ENCODE measurements at regions not wholly inside any gene's neighbourhood (a gene's known extent, or its start where the extent isn't known, plus 50 kb on each side); places are given as distances from the start of the nearest gene placed in this dataset.

DNA sequence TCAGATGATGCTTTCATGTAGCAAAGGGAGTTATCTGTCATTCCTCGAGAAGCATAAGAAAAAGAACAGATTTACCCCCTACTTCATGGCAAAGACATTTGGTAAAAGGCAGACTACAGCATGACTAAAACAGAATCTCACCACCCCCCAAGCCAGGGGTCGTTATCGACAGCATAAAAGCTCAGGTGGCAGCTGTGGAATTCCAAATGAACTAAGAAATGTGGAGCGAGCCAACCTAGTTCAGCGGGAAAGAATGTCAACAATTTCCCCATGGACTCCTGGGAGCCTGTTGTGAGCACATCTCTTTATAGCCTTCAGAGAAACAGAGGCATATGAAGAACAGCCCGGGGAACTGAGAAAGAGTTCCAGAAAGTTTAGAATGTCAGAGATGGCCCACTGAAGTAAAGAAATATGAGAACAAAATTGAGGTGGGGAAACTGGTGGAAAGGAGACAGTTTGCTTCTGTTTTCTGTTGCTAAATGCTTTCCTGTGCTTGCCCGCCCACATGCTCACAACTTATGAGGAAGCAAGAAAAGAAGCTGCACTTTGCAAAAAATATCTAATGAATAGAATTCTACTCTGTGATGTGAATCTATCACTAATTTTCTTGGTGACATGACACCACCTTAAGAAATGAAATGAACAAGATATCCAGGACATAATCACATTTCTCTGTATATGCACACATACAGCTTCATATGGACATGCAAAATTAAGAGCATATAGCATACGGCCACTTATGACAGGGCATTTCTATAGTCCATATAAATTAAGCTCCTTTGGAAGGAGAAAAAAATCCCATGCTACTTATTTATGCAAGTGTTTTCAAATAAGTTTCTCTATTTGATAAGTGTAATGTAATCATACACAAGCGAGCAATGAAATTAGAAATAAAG, 135.3 kb upstream of the MID1 start:
- no peak for DNase-seq (ENCODE audit: extremely low spot score)
- Histone ChIP-seq H3K27ac (ENCODE audit: low read depth) (no peak overlapping the region), H3K36me3 (ENCODE audit: insufficient read depth) (no peaks in the 10 kb centered on the region), H3K4me1 (ENCODE audit: insufficient read depth) (no peaks in the 10 kb centered on the region), H3K4me3 (ENCODE audit: low read depth, low read length) (no peak overlapping the region)
- WGBS, result 30% methylated on average over 9 of the region's 9 CpGs

DNA sequence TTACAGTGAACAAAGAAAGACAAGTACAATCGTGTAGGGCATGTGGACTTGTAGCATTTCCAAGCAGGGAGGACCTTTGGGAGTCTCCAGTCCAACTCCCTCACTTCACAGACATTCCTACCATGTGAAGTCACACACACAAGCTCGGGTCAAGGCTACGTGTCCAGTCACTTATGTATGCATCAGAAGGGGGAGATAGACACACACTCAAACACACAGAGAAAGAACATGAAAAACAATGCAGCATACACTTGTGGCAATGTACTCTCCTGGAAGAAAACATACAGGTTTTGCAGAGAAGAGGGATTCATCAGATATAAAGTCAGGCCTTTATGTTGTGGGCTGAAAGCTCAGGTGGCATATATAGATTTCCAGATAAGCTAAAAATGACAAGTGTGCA, 136.1 kb upstream of the MID1 start:
- no peak overlapping the region for H3K4me3 ChIP-seq (ENCODE audit: low read depth, low read length)
- H3K36me3 ChIP-seq (ENCODE audit: insufficient read depth), result no peaks in the 10 kb centered on the region
- no peaks in the 10 kb centered on the region for H3K4me1 ChIP-seq (ENCODE audit: insufficient read depth)
- WGBS, result 7% methylated on average over 3 of the region's 3 CpGs
- DNase-seq (ENCODE audit: extremely low spot score), result peak; percentile 47
- H3K27ac ChIP-seq (ENCODE audit: low read depth), result no peak overlapping the region

DNA sequence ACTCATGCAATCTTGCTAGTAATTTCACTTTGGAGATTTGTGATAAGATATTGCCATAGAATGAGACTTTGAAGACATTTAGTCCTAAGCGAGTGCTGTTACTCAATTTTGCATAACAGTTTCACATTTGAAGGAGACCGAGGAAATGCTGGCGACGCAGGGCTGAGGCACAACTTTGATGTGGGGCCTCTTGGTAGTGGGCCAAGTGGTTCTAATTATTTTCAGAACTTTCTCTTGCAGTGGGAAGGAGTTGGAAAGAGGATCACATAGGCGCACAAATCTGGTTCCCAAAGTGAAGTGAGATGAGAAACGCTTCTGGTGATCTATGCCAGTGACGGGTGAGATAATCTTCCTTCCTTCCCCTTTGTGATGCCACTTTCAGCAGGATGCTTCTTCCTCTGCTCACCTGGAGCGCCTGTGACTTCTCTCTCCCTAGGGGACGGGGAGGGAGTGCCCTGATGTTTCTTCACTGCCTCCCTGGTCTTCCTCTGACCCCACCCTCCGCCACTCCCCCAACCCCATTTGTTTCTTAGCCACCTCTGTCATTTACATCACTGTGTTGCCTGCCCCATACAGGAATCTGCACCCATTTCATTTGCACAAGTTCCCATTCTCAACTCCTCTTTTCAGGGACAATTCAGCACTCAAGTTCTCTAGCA, 138.9 kb upstream of the MID1 start:
- Histone ChIP-seq H3K4me1 (ENCODE audit: insufficient read depth) (no peaks in the 10 kb centered on the region), H3K36me3 (ENCODE audit: insufficient read depth) (no peaks in the 10 kb centered on the region), H3K4me3 (ENCODE audit: low read depth, low read length) (no peak overlapping the region), H3K27ac (ENCODE audit: low read depth) (no peak overlapping the region)
- 58% methylated on average over 10 of the region's 10 CpGs for WGBS
- no peak for DNase-seq (ENCODE audit: extremely low spot score)

- Histone ChIP-seq H3K4me3 (ENCODE audit: low read depth, low read length) (no peak overlapping the region), H3K27ac (ENCODE audit: low read depth) (no peak overlapping the region), H3K36me3 (ENCODE audit: insufficient read depth) (no peaks in the 10 kb centered on the region), H3K4me1 (ENCODE audit: insufficient read depth) (no peaks in the 10 kb centered on the region)
- no peak for DNase-seq (ENCODE audit: extremely low spot score)
- WGBS, result 98% methylated on average over 1 of the region's 1 CpG
Observed at GRCh38 chrX:10761447-10761846, 141.1 kb upstream of the MID1 start.

- Histone ChIP-seq H3K4me3 (ENCODE audit: low read depth, low read length) (no peak overlapping the region), H3K4me1 (ENCODE audit: insufficient read depth) (no peaks in the 10 kb centered on the region), H3K27ac (ENCODE audit: low read depth) (no peak overlapping the region), H3K36me3 (ENCODE audit: insufficient read depth) (no peaks in the 10 kb centered on the region)
- DNase-seq (ENCODE audit: extremely low spot score), result no peak
- WGBS, result 32% methylated on average over 3 of the region's 3 CpGs
Observed at GRCh38 chrX:10769195-10769594, 148.8 kb upstream of the MID1 start.

- no peaks in the 10 kb centered on the region for H3K36me3 ChIP-seq (ENCODE audit: insufficient read depth)
- H3K4me3 ChIP-seq (ENCODE audit: low read depth, low read length), result no peak overlapping the region
- H3K27ac ChIP-seq (ENCODE audit: low read depth), result no peak overlapping the region
- WGBS, result 46% methylated on average over 9 of the region's 9 CpGs
- DNase-seq (ENCODE audit: extremely low spot score), result no peak
- H3K4me1 ChIP-seq (ENCODE audit: insufficient read depth), result no peaks in the 10 kb centered on the region
Observed at GRCh38 chrX:10769696-10770619, 149.6 kb upstream of the MID1 start.

- Histone ChIP-seq H3K4me3 (ENCODE audit: low read depth, low read length) (no peak overlapping the region), H3K4me1 (ENCODE audit: insufficient read depth) (no peaks in the 10 kb centered on the region), H3K27ac (ENCODE audit: low read depth) (no peak overlapping the region), H3K36me3 (ENCODE audit: insufficient read depth) (no peaks in the 10 kb centered on the region)
- no peak for DNase-seq (ENCODE audit: extremely low spot score)
- 88% methylated on average over 3 of the region's 3 CpGs for WGBS
Observed at GRCh38 chrX:10773318-10773717, 152.9 kb upstream of the MID1 start.

DNA sequence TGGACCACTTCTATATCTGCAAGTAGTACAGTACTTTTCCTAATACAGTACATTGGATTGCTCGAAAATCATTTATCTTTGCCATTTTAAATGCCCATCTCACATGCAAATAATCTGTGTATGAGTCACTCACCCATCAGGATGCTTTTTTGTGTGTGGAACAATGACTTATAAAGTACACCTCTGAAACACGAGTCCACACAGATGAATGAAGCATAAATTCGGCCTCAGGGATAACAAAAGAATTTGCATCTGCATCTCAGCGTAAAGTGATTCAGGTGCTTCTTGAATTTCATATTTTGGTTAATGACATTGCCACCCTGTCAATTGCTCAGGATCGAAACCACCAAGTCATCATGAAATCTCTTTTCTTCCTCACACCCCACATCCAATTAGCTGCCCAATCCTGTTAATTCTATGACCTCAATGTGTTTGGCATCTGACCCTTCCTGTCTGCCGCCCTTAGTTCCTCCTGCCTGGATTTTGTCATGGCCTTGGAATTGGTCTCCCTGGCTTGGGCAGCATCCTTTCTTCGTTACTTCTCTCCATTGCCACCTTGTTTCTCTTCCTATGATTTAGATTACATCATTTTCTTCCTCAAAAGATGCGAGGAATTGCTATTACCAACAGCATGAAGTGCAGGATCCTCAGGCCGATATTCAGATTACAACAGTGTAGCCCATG, 161.6 kb upstream of the MID1 start:
- WGBS, result 92% methylated on average over 9 of the region's 9 CpGs
- Histone ChIP-seq H3K4me3 (ENCODE audit: low read depth, low read length) (no peak overlapping the region), H3K36me3 (ENCODE audit: insufficient read depth) (no peaks in the 10 kb centered on the region), H3K27ac (ENCODE audit: low read depth) (no peak overlapping the region), H3K4me1 (ENCODE audit: insufficient read depth) (no peaks in the 10 kb centered on the region)
- DNase-seq (ENCODE audit: extremely low spot score), result no peak

- Histone ChIP-seq H3K4me1 (ENCODE audit: insufficient read depth) (no peaks in the 10 kb centered on the region), H3K36me3 (ENCODE audit: insufficient read depth) (no peaks in the 10 kb centered on the region), H3K4me3 (ENCODE audit: low read depth, low read length) (no peak overlapping the region), H3K27ac (ENCODE audit: low read depth) (no peak overlapping the region)
- WGBS, result 87% methylated on average over 2 of the region's 2 CpGs
- DNase-seq (ENCODE audit: extremely low spot score), result no peak
Observed at GRCh38 chrX:10783451-10783995, 163.1 kb upstream of the MID1 start.

DNA sequence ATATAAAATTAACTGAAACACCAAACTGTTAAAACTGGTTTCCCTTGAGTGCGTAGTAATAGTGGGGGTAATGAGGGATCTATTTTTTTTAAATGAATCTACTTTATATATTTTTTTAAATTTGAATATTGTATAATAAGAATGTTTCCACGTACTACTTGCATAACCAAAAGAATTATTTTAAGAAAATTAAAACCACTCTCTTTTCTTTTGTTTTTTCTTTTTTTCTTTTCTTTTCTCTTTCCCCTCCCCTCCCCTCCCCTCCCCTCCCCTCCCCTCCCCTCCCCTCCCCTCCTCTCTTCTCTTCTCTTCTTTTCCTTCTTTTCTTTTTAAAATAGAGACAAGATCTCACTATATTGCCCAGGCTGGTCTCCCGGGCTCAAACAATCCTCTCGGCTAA, 166.9 kb upstream of the MID1 start:
- Histone ChIP-seq H3K4me1 (ENCODE audit: insufficient read depth) (no peaks in the 10 kb centered on the region), H3K4me3 (ENCODE audit: low read depth, low read length) (no peak overlapping the region), H3K36me3 (ENCODE audit: insufficient read depth) (no peaks in the 10 kb centered on the region), H3K27ac (ENCODE audit: low read depth) (no peak overlapping the region)
- WGBS, result 87% methylated on average over 4 of the region's 4 CpGs
- DNase-seq (ENCODE audit: extremely low spot score), result no peak

DNA sequence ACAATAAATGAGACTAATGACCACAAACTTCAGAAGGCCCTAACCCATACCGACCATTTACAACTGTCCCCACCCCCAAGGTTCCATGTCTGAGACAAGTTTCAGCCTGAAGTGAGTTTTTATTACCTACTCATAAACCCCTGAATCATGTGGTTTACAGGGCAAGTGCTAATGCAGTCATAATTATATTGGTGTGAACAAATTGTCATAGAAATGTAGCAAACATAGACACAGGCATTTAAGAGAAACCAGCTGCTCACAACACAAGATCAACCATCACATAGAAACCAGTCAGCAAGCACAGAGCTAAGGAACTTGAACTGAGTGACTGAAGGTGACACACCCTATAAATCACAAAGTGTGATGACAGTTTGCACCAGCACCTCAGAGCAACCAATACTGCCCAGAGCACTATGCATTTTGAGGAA, 173.8 kb upstream of the MID1 start:
- H3K4me3 ChIP-seq (ENCODE audit: low read depth, low read length), result no peak overlapping the region
- no peak overlapping the region for H3K27ac ChIP-seq (ENCODE audit: low read depth)
- 23% methylated on average over 1 of the region's 1 CpG for WGBS
- no peak for DNase-seq (ENCODE audit: extremely low spot score)
- no peaks in the 10 kb centered on the region for H3K4me1 ChIP-seq (ENCODE audit: insufficient read depth)
- H3K36me3 ChIP-seq (ENCODE audit: insufficient read depth), result no peaks in the 10 kb centered on the region

DNA sequence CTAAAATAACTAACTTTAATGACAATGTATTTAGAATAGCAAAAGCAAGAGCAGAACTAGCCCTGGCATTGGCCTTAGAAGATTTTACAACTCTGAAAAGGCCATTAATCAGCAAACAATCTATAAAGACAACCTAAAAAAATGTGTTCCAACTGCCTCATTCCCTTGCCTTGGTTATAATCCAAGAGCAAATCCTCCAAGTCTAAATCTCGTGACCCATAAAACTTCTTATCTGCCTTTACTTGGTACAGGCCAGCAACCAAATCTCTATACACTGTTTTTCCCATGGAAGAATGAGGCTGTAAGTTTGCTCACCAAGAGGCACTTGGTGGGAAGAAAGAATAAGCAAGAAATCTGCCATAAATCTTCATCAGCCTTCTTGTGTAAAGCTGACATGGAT, 175.3 kb upstream of the MID1 start:
- no peaks in the 10 kb centered on the region for H3K4me1 ChIP-seq (ENCODE audit: insufficient read depth)
- no peak overlapping the region for H3K27ac ChIP-seq (ENCODE audit: low read depth)
- 15% methylated on average over 1 of the region's 1 CpG for WGBS
- no peak overlapping the region for H3K4me3 ChIP-seq (ENCODE audit: low read depth, low read length)
- no peak for DNase-seq (ENCODE audit: extremely low spot score)
- no peaks in the 10 kb centered on the region for H3K36me3 ChIP-seq (ENCODE audit: insufficient read depth)

DNA sequence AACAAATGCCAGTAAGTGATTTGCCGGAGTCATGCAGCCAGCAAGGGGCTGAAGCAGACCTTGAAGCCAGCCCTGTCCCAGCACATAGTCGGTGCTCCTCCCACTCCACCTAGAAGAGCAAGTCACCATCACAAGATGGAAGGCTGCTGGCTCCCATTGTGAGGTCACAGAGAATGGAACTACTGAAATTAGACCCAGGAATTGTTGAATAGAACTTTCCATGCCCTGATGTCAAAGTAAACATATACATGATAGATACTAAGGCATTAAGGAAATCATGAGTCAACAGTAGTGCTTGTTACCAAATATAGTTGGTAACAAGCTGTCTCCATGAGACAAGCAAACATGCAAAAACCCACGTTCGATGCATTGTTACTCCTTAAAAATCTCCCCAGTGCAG, 177.1 kb upstream of the MID1 start:
- Histone ChIP-seq H3K36me3 (ENCODE audit: insufficient read depth) (no peaks in the 10 kb centered on the region), H3K4me3 (ENCODE audit: low read depth, low read length) (no peak overlapping the region), H3K4me1 (ENCODE audit: insufficient read depth) (no peaks in the 10 kb centered on the region), H3K27ac (ENCODE audit: low read depth) (no peak overlapping the region)
- 67% methylated on average over 4 of the region's 4 CpGs for WGBS
- no peak for DNase-seq (ENCODE audit: extremely low spot score)
